ENCODE measurements at regions not wholly inside any gene's neighbourhood (a gene's known extent, or its start where the extent isn't known, plus 50 kb on each side); places are given as distances from the start of the nearest gene placed in this dataset.

- TF ChIP-seq POLR2A (IDR thresholded peaks at IDR 0.05; ENCODE audit: borderline replicate concordance, extremely low read depth, insufficient read depth, insufficient read length) (no peak), EZH2 (IDR thresholded peaks at IDR 0.05) (no peak), CTCF (IDR thresholded peaks at IDR 0.05 in 2 of 3, conservative IDR thresholded peaks at IDR 0.05 in 1 of 3; ENCODE audit: borderline replicate concordance in 1 of 3, insufficient read depth in 1 of 3, low read depth in 2 of 3, low read length in 2 of 3) (no peak), TCF7L2 (IDR thresholded peaks at IDR 0.05; ENCODE audit: borderline replicate concordance, extremely low read depth, insufficient read depth, insufficient read length) (no peak), POLR2AphosphoS5 (IDR thresholded peaks at IDR 0.05; ENCODE audit: low read depth, low read length) (no peak), REST (IDR thresholded peaks at IDR 0.05; ENCODE audit: low read depth) (no peak), EGR1 (IDR thresholded peaks at IDR 0.05; ENCODE audit: low read depth) (no peak)
Measured at GRCh38 chr13:90329641-90330040, 1017.8 kb upstream of the MIR17HG start.

All from HCT116 (cell line).